HCT116 (cell line): ENCODE measurements at regions not wholly inside any gene's neighbourhood (a gene's known extent, or its start where the extent isn't known, plus 50 kb on each side); places are given as distances from the start of the nearest gene placed in this dataset.

ENCODE experiments used
- ATAC-seq: fragments of 200-7000 bp; cut with Tn5 transposase; 2 replicates; pipeline ENCODE4 v1.9.1; 2020; ENCODE audit warnings: mild to moderate bottlenecking, moderate library complexity
- BruUV-seq: library from RNA; stranded (reverse); fragments of 400-500 nt; replicated peaks from 2 replicates; lab custom pipeline; 2021; lab: Mats Ljungman, UMichigan
- CTCF ChIA-PET: fragments of 300-600 bp; sonication (Branson Sonifier 250); formaldehyde crosslinking; loops from one replicate; lab custom pipeline; 2021; ENCODE audit warnings: antibody characterized with exemption; lab: Charles Lee
- POLR2A ChIA-PET: fragments of 300-600, 350-600 bp; sonication (Branson Sonifier 250); formaldehyde crosslinking; loops from one replicate; lab custom pipeline; 2021; ENCODE audit warnings: antibody characterized with exemption; lab: Charles Lee
- RAD21 ChIA-PET, 2 experiments: fragments of 300-600 bp; sonication (Branson Sonifier 250); formaldehyde crosslinking; loops; one replicate each; lab custom pipeline; 2023; ENCODE audit warnings: low total read pairs in 2 of 2; ENCODE audit not compliant: uncharacterized antibody in 2 of 2, unreplicated experiment in 2 of 2, low non-redundant PET in 1 of 2; lab: Charles Lee
- DNase-seq: peaks from one replicate; pipeline ENCODE4 v3.0.0-alpha.2; 2010; ENCODE audit warnings: low read depth, low spot score
- H2AFZ ChIP-seq: fragments of 200-600 bp; shearing (Covaris generic), sonication (generic); 2 replicates; pipeline ENCODE4 v1.6.1; 2017; ENCODE audit warnings: low read depth, mixed run types, mixed read lengths, antibody characterized with exemption, low read length; ENCODE audit not compliant: poor library complexity, severe bottlenecking
- H3K27ac ChIP-seq: 2 replicates; pipeline ENCODE4 v1.5.1; 2012; ENCODE audit warnings: low read depth, low read length
- H3K27me3 ChIP-seq: fragments of 200-600 bp; sonication (generic); 2 replicates; pipeline ENCODE4 v1.6.1; 2016; ENCODE audit warnings: mixed run types, low read length, mixed read lengths; ENCODE audit not compliant: insufficient read depth
- H3K36me3 ChIP-seq, 2 experiments: fragments of 200-500 bp in 1 of 2; fragments of 200-600 bp in 1 of 2; sonication (Bioruptor generic) in 1 of 2; sonication (generic) in 1 of 2; 2 replicates each; pipeline versions ENCODE4 v1.5.1 to v1.6.1; 2014 to 2016; ENCODE audit warnings: low read length in 2 of 2, inconsistent platforms in 1 of 2, mixed read lengths in 1 of 2, mixed run types in 1 of 2; ENCODE audit not compliant: insufficient read depth in 2 of 2, control insufficient read depth in 1 of 2
- H3K4me1 ChIP-seq, 2 experiments: fragments of 200-600 bp in 1 of 2; sonication (generic) in 1 of 2; 2 replicates each; pipeline versions ENCODE4 v1.5.1 to v1.6.1; 2012 to 2017; ENCODE audit warnings: low read length in 2 of 2, inconsistent platforms in 1 of 2, mild to moderate bottlenecking in 1 of 2, mixed read lengths in 1 of 2, mixed run types in 1 of 2, moderate library complexity in 1 of 2; ENCODE audit not compliant: insufficient read depth in 2 of 2, control insufficient read depth in 1 of 2
- H3K4me2 ChIP-seq: fragments of 200-600 bp; sonication (generic); 2 replicates; pipeline ENCODE4 v1.6.1; 2017; ENCODE audit warnings: mixed run types, low read length, mixed read lengths
- H3K4me3 ChIP-seq, 2 experiments: fragments of 200-600 bp in 1 of 2; sonication (generic) in 1 of 2; replicated peaks in 1 of 2; 2 replicates each; pipeline ENCODE4 v1.5.1; 2011 to 2016; ENCODE audit warnings: low read length in 2 of 2, control low read depth in 1 of 2, low read depth in 1 of 2, mild to moderate bottlenecking in 1 of 2, mixed read lengths in 1 of 2, mixed run types in 1 of 2
- H3K79me2 ChIP-seq: fragments of 200-600 bp; sonication (generic); 2 replicates; pipeline ENCODE4 v1.6.1; 2017; ENCODE audit warnings: mild to moderate bottlenecking, mixed run types, low read length, moderate library complexity, mixed read lengths; ENCODE audit not compliant: insufficient read depth
- H3K9ac ChIP-seq: fragments of 200-600 bp; sonication (generic); 2 replicates; pipeline ENCODE4 v1.6.1; 2016; ENCODE audit warnings: low read length, mixed read lengths
- H3K9me2 ChIP-seq: fragments of 200-600 bp; sonication (generic), shearing (Covaris generic); 2 replicates; pipeline ENCODE4 v1.6.1; 2017; ENCODE audit warnings: mixed run types, mild to moderate bottlenecking, moderate library complexity; ENCODE audit not compliant: insufficient read depth
- H3K9me3 ChIP-seq, 2 experiments: fragments of 200-500 bp in 1 of 2; fragments of 200-600 bp in 1 of 2; sonication (Bioruptor generic) in 1 of 2; sonication (generic) in 1 of 2; 2 replicates each; pipeline ENCODE4 v1.6.1; 2014 to 2017; ENCODE audit warnings: low read length in 2 of 2, mixed read lengths in 2 of 2, inconsistent platforms in 1 of 2, low read depth in 1 of 2, mild to moderate bottlenecking in 1 of 2, mixed run types in 1 of 2, moderate library complexity in 1 of 2; ENCODE audit not compliant: control insufficient read depth in 1 of 2, insufficient read depth in 1 of 2
- H4K20me1 ChIP-seq: fragments of 200-600 bp; sonication (generic), shearing (Covaris generic); 2 replicates; pipeline ENCODE4 v1.6.1; 2017; ENCODE audit warnings: mixed run types, mild to moderate bottlenecking, moderate library complexity; ENCODE audit not compliant: insufficient read depth
- FOSL1 ChIP-seq: IDR thresholded peaks from 2 replicates; pipeline ENCODE4 v1.6.1; 2012; ENCODE audit warnings: low read depth
- MAX ChIP-seq: IDR thresholded peaks from 2 replicates; pipeline ENCODE4 v1.6.1; 2012
- REST ChIP-seq: IDR thresholded peaks from 2 replicates; pipeline ENCODE4 v1.6.1; 2012; ENCODE audit warnings: low read depth
- intact Hi-C: fragments of 100-400 bp; cut with micrococcal nuclease; formaldehyde crosslinking; loops from 2 replicates; pipeline ENCODE4 v1.10.0; 2022

DNA sequence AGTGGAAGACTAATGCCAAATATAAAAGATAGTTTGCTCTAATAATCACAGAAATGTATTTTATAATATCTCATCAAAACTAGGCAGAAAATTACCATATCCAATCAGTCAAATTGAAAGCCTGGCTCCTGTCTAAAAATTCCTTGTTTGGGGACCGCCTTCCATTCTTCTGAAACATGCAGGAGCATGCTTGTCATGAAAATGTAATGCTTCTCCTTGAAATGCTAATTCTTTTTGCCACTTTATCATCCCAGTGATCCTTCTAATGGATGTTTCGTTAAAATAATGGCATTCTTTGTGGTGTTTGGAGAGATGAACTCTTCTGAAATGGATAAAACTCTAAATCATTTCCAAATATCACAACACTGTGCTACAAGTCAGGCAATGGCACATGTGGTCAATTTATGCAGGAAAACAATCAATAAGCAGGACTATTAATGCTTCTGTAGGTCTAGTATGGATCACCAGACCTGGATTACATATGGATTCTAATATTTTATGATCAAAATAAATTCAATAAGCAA, 1039.1 kb upstream of the NXPH2 start:
- H4K20me1 ChIP-seq, result no peaks in the 10 kb centered on the region
- POLR2A ChIA-PET, result interaction anchor here (0.6 kb wide), 1 partner anchor 233 kb away, joined by 3 read pairs; no protein-coding TSS in a partner anchor
- no TSS peak for BruUV-seq
- no peak overlapping the region for H3K4me2 ChIP-seq
- no peak for TF ChIP-seq FOSL1
- TF ChIP-seq MAX, result no peak
- no peaks in the 10 kb centered on the region for H3K36me3 ChIP-seq
- H3K9me2 ChIP-seq, result no peaks in the 10 kb centered on the region
- ATAC-seq (no peak), DNase-seq (no peak)
- no peak overlapping the region for H3K27ac ChIP-seq
- no peak overlapping the region for H3K4me3 ChIP-seq
- no peaks in the 10 kb centered on the region for H3K79me2 ChIP-seq
- no peaks in the 10 kb centered on the region for H3K4me1 ChIP-seq
- CTCF ChIA-PET, result no interaction called here
- no peaks in the 10 kb centered on the region for H3K9me3 ChIP-seq
- intact Hi-C loops, result no loop called here
- H2AFZ ChIP-seq, result no peak overlapping the region
- no peaks in the 10 kb centered on the region for H3K27me3 ChIP-seq
- RAD21 ChIA-PET, result no interaction called here
- no peak overlapping the region for H3K9ac ChIP-seq

- no peaks in the 10 kb centered on the region for H3K27me3 ChIP-seq
- no peaks in the 10 kb centered on the region for H3K79me2 ChIP-seq
- no peak for TF ChIP-seq REST
- TF ChIP-seq, all 23 proteins: peak for 0
- BruUV-seq, result no TSS peak
- no peaks in the 10 kb centered on the region for H4K20me1 ChIP-seq
- ChIA-PET RAD21 (no interaction called here), POLR2A (no interaction called here), CTCF (no interaction called here)
- H3K27ac ChIP-seq, result no peak overlapping the region
- no peak for ATAC-seq
- no peaks in the 10 kb centered on the region for H3K9me2 ChIP-seq
- no peaks in the 10 kb centered on the region for H3K36me3 ChIP-seq
- H3K9me3 ChIP-seq, result no peaks in the 10 kb centered on the region
- H3K4me2 ChIP-seq, result no peak overlapping the region
- H3K9ac ChIP-seq, result no peak overlapping the region
- no peaks in the 10 kb centered on the region for H3K4me1 ChIP-seq
- no peak overlapping the region for H3K4me3 ChIP-seq
- DNase-seq, result no peak
- intact Hi-C loops, result no loop called here
- H2AFZ ChIP-seq, result no peak overlapping the region
Observed at GRCh38 chr2:139814458-139814857, 1034.3 kb upstream of the NXPH2 start.
